HAP-1 (cell line): ENCODE measurements at regions not wholly inside any gene's neighbourhood (a gene's known extent, or its start where the extent isn't known, plus 50 kb on each side); places are given as distances from the start of the nearest gene placed in this dataset.
A peak's percentile ranks its signal among the peaks of the same experiment; 100 is the strongest.

Experiments
- DNase-seq, 2 experiments: peaks; one replicate each; pipeline ENCODE4 v3.0.0-alpha.2; 2016 to 2020; ENCODE audit warnings: low spot score in 2 of 2
- H3K27me3 ChIP-seq: fragments of 250-450 bp; sonication (Bioruptor Pico); 2 replicates; pipeline ENCODE4 v1.5.1; 2020; ENCODE audit warnings: low read depth, mild to moderate bottlenecking, moderate library complexity
- H3K36me3 ChIP-seq: fragments of 250-450 bp; sonication (Bioruptor Pico); replicated peaks from 2 replicates; pipeline ENCODE4 v1.5.1; 2020; ENCODE audit warnings: mild to moderate bottlenecking
- H3K4me1 ChIP-seq: fragments of 250-450 bp; sonication (Bioruptor Pico); 2 replicates; pipeline ENCODE4 v1.5.1; 2020; ENCODE audit warnings: mild to moderate bottlenecking
- H3K4me3 ChIP-seq: fragments of 250-450 bp; sonication (Bioruptor Pico); 2 replicates; pipeline ENCODE4 v1.5.1; 2020; ENCODE audit warnings: mild to moderate bottlenecking, moderate library complexity
- H3K9me3 ChIP-seq: fragments of 250-450 bp; sonication (Bioruptor Pico); 2 replicates; pipeline ENCODE4 v1.5.1; 2020; ENCODE audit warnings: mild to moderate bottlenecking, moderate library complexity
- in situ Hi-C: fragments of 300-500 bp; cut with MboI; formaldehyde crosslinking; loops from 3 replicates; pipeline ENCODE4 v1.14.3; 2020; ENCODE audit warnings: low sequenced_read_pairs, inconsistent platforms, mixed read lengths

GRCh38 chr7:94161476-94161875, 157.3 kb upstream of the BET1 start:
- in situ Hi-C loops: no loop called here
- Histone ChIP-seq H3K36me3 (no peaks in the 10 kb centered on the region), H3K4me1 (no peaks in the 10 kb centered on the region), H3K4me3 (no peak overlapping the region), H3K27me3 (no peaks in the 10 kb centered on the region), H3K9me3 (no peaks in the 10 kb centered on the region)
- DNase-seq: no peak

- H3K36me3 ChIP-seq: no peaks in the 10 kb centered on the region
- in situ Hi-C loops: no loop called here
- H3K27me3 ChIP-seq: peaks cover 4% of the 10 kb centered on the region
- H3K4me3 ChIP-seq: no peak overlapping the region
- H3K9me3 ChIP-seq: no peaks in the 10 kb centered on the region
- no peaks in the 10 kb centered on the region for H3K4me1 ChIP-seq
- DNase-seq: no peak
These were observed 165.5 kb upstream of the BET1 start for GRCh38 chr7:94169682-94170081.

- Histone ChIP-seq H3K36me3 (no peaks in the 10 kb centered on the region), H3K9me3 (no peaks in the 10 kb centered on the region), H3K27me3 (peaks cover 4% of the 10 kb centered on the region), H3K4me1 (no peaks in the 10 kb centered on the region), H3K4me3 (no peak overlapping the region)
- no peak for DNase-seq
- in situ Hi-C loops: no loop called here
These were observed 166.7 kb upstream of the BET1 start for GRCh38 chr7:94170836-94171235.

- peaks cover 4% of the 10 kb centered on the region for H3K27me3 ChIP-seq
- DNase-seq: no peak
- H3K4me1 ChIP-seq: no peaks in the 10 kb centered on the region
- in situ Hi-C loops: no loop called here
- no peaks in the 10 kb centered on the region for H3K36me3 ChIP-seq
- H3K9me3 ChIP-seq: no peaks in the 10 kb centered on the region
- H3K4me3 ChIP-seq: no peak overlapping the region
These were observed 169.3 kb upstream of the BET1 start for GRCh38 chr7:94173436-94173835.

- no peak for DNase-seq
- Histone ChIP-seq H3K9me3 (no peaks in the 10 kb centered on the region), H3K4me3 (no peak overlapping the region), H3K27me3 (peaks cover 4% of the 10 kb centered on the region), H3K4me1 (no peaks in the 10 kb centered on the region), H3K36me3 (no peaks in the 10 kb centered on the region)
- in situ Hi-C loops: no loop called here
These were observed 170.2 kb upstream of the BET1 start for GRCh38 chr7:94174375-94174774.

GRCh38 chr7:94174956-94175355, 170.8 kb upstream of the BET1 start:
- H3K4me1 ChIP-seq: no peaks in the 10 kb centered on the region
- in situ Hi-C loops: no loop called here

GRCh38 chr7:94176694-94177200, 172.6 kb upstream of the BET1 start:
- in situ Hi-C loops: no loop called here
- H3K9me3 ChIP-seq: no peaks in the 10 kb centered on the region
- no peak overlapping the region for H3K4me3 ChIP-seq
- H3K4me1 ChIP-seq: no peaks in the 10 kb centered on the region
- no peak for DNase-seq
- peaks cover 4% of the 10 kb centered on the region for H3K27me3 ChIP-seq
- no peaks in the 10 kb centered on the region for H3K36me3 ChIP-seq

More at GRCh38 chr7:94174956-94175355, 170.8 kb upstream of the BET1 start:
- no peaks in the 10 kb centered on the region for H3K36me3 ChIP-seq
- H3K9me3 ChIP-seq: no peaks in the 10 kb centered on the region
- peaks cover 4% of the 10 kb centered on the region for H3K27me3 ChIP-seq
- no peak for DNase-seq
- H3K4me3 ChIP-seq: no peak overlapping the region

- H3K27me3 ChIP-seq: peaks cover 4% of the 10 kb centered on the region
- no peaks in the 10 kb centered on the region for H3K36me3 ChIP-seq
- DNase-seq: no peak
- H3K4me3 ChIP-seq: no peak overlapping the region
- H3K9me3 ChIP-seq: no peaks in the 10 kb centered on the region
- in situ Hi-C loops: no loop called here
- H3K4me1 ChIP-seq: no peaks in the 10 kb centered on the region
These were observed 173.3 kb upstream of the BET1 start for GRCh38 chr7:94177441-94177840.

GRCh38 chr7:94178230-94178629, 174.1 kb upstream of the BET1 start:
- H3K4me1 ChIP-seq: peaks cover 4% of the 10 kb centered on the region; the same call in 1 of the 2 replicates
- H3K9me3 ChIP-seq: no peaks in the 10 kb centered on the region
- in situ Hi-C loops: no loop called here
- no peak overlapping the region for H3K4me3 ChIP-seq
- DNase-seq: no peak
- H3K27me3 ChIP-seq: peaks cover 4% of the 10 kb centered on the region
- H3K36me3 ChIP-seq: no peaks in the 10 kb centered on the region

- no peak for DNase-seq
- no peak overlapping the region for H3K4me3 ChIP-seq
- H3K4me1 ChIP-seq: peaks cover 9% of the 10 kb centered on the region
- no peaks in the 10 kb centered on the region for H3K9me3 ChIP-seq
- no peaks in the 10 kb centered on the region for H3K36me3 ChIP-seq
- H3K27me3 ChIP-seq: no peaks in the 10 kb centered on the region
- in situ Hi-C loops: no loop called here
These were observed 175.3 kb upstream of the BET1 start for GRCh38 chr7:94179466-94179865.

- H3K4me3 ChIP-seq: no peak overlapping the region
- DNase-seq: no peak
- peaks cover 9% of the 10 kb centered on the region for H3K4me1 ChIP-seq
- H3K9me3 ChIP-seq: no peaks in the 10 kb centered on the region
- no peaks in the 10 kb centered on the region for H3K27me3 ChIP-seq
- no peaks in the 10 kb centered on the region for H3K36me3 ChIP-seq
- in situ Hi-C loops: no loop called here
These were observed 177.9 kb upstream of the BET1 start for GRCh38 chr7:94182066-94182465.

GRCh38 chr7:94182721-94183120, 178.6 kb upstream of the BET1 start:
- Histone ChIP-seq H3K4me3 (no peak overlapping the region), H3K4me1 (peaks cover 9% of the 10 kb centered on the region), H3K9me3 (no peaks in the 10 kb centered on the region), H3K36me3 (no peaks in the 10 kb centered on the region), H3K27me3 (no peaks in the 10 kb centered on the region)
- in situ Hi-C loops: no loop called here
- no peak for DNase-seq

GRCh38 chr7:94183289-94183749, 179.2 kb upstream of the BET1 start:
- H3K36me3 ChIP-seq: no peaks in the 10 kb centered on the region
- H3K4me3 ChIP-seq: no peak overlapping the region
- peak in 1 of 2 experiments; percentile 74 for DNase-seq
- H3K9me3 ChIP-seq: no peaks in the 10 kb centered on the region
- in situ Hi-C loops: no loop called here
- H3K4me1 ChIP-seq: peaks cover 9% of the 10 kb centered on the region
- H3K27me3 ChIP-seq: no peaks in the 10 kb centered on the region

GRCh38 chr7:94183891-94184290, 179.7 kb upstream of the BET1 start:
- H3K9me3 ChIP-seq: no peaks in the 10 kb centered on the region
- no peak overlapping the region for H3K4me3 ChIP-seq
- no peaks in the 10 kb centered on the region for H3K27me3 ChIP-seq
- peaks cover 9% of the 10 kb centered on the region for H3K4me1 ChIP-seq
- in situ Hi-C loops: no loop called here
- no peaks in the 10 kb centered on the region for H3K36me3 ChIP-seq
- no peak for DNase-seq

- DNase-seq: no peak
- Histone ChIP-seq H3K9me3 (no peaks in the 10 kb centered on the region), H3K36me3 (no peaks in the 10 kb centered on the region), H3K4me3 (no peak overlapping the region), H3K27me3 (no peaks in the 10 kb centered on the region), H3K4me1 (peaks cover 4% of the 10 kb centered on the region; the same call in 1 of the 2 replicates)
- in situ Hi-C loops: no loop called here
These were observed 184.2 kb upstream of the BET1 start for GRCh38 chr7:94188350-94188749.
